Fibroblast of lung (primary cell): ENCODE measurements at regions not wholly inside any gene's neighbourhood (a gene's known extent, or its start where the extent isn't known, plus 50 kb on each side); places are given as distances from the start of the nearest gene placed in this dataset.

Source experiments
- EZH2 ChIP-seq: IDR thresholded peaks from 2 replicates; pipeline ENCODE4 v1.5.1; 2012; ENCODE audit warnings: low read length, control low read depth, mild to moderate bottlenecking; ENCODE audit errors: missing control alignments
- TF ChIP-seq, protein P1 (sequence below), 2 donors: IDR thresholded peaks in 1 of 2; conservative IDR thresholded peaks in 1 of 2; 1 replicate in 1 of 2; 2 replicates in 1 of 2; pipeline ENCODE4 v1.5.1; 2011 to 2012; ENCODE audit warnings: low read length in 2 of 2, control low read depth in 1 of 2, inconsistent platforms in 1 of 2, low read depth in 1 of 2, mild to moderate bottlenecking in 1 of 2

DNA sequence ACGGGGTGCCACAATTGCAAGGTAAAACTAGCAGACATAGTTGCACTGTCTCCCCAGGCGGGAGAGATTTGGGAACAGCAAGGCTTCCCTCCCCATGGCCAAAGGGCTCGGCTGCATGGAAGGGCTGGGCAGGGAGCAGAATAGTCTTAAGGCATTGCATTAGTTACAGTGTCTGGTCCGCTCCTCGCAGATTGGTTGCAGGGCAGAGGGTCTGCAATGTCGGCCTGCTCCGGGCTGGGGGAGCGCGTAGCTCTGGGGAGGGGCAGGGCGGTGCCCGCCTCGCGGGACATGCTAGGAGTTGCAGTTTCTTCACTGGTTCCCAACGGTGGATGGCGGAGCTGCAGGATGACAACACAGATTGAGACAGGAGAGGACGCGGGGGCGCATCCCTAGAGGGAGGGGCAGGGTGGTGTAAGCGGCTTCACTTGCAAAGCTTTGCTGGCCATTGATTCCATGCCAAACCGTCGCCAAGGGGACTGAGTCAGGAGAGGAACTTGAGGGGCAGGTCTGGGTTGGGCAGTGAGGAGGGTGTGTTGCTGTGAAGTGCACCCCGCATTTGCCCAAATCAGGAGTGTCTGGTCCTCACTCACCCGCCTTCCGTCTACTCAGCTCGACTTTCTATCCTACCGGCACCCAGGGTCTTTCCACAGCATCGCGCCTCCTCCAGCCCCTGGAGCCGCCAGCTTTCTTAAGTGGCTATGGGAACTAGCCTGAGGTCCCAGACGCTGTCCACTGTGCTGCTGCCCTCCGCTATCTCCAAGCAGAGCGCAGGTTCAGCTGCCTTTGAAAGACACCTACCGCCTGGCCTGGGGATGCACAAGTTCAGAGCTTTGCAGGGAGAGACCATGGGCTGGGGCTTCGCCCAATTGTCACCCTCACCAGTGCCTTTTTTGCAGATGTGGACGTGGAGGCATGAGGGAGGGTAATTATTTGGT is 1748.9 kb downstream of the TP53TG3F start:
- TF ChIP-seq, protein P1, sequence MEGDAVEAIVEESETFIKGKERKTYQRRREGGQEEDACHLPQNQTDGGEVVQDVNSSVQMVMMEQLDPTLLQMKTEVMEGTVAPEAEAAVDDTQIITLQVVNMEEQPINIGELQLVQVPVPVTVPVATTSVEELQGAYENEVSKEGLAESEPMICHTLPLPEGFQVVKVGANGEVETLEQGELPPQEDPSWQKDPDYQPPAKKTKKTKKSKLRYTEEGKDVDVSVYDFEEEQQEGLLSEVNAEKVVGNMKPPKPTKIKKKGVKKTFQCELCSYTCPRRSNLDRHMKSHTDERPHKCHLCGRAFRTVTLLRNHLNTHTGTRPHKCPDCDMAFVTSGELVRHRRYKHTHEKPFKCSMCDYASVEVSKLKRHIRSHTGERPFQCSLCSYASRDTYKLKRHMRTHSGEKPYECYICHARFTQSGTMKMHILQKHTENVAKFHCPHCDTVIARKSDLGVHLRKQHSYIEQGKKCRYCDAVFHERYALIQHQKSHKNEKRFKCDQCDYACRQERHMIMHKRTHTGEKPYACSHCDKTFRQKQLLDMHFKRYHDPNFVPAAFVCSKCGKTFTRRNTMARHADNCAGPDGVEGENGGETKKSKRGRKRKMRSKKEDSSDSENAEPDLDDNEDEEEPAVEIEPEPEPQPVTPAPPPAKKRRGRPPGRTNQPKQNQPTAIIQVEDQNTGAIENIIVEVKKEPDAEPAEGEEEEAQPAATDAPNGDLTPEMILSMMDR (conservative IDR thresholded peaks at IDR 0.05 in 1 of 2, IDR thresholded peaks at IDR 0.05 in 1 of 2; ENCODE audit: low read depth in 1 of 2, low read length in 2 of 2): no peak
- TF ChIP-seq EZH2: no peak
